ENCODE measurements at regions not wholly inside any gene's neighbourhood (a gene's known extent, or its start where the extent isn't known, plus 50 kb on each side); places are given as distances from the start of the nearest gene placed in this dataset.

GRCh38 chr2:66984864-66985263 lies 412.3 kb upstream of the ETAA1 start:
- TF ChIP-seq CTCF (IDR thresholded peaks at IDR 0.05): no peak
- H3K9me3 Mint-ChIP-seq: no peaks in the 10 kb centered on the region
- peaks cover 5% of the 10 kb centered on the region for H3K27me3 Mint-ChIP-seq (ENCODE audit: low read depth, poor library complexity)
- H3K36me3 Mint-ChIP-seq (ENCODE audit: low read depth): peaks cover 2% of the 10 kb centered on the region
- DNase-seq: no peak
- no peak overlapping the region for H3K27ac Mint-ChIP-seq
- no peak overlapping the region for H3K4me3 Mint-ChIP-seq
- no peaks in the 10 kb centered on the region for H3K4me1 Mint-ChIP-seq

GRCh38 chr2:66985906-66986305 lies 411.2 kb upstream of the ETAA1 start:
- H3K4me1 Mint-ChIP-seq: no peaks in the 10 kb centered on the region
- H3K9me3 Mint-ChIP-seq: no peaks in the 10 kb centered on the region
- no peaks in the 10 kb centered on the region for H3K36me3 Mint-ChIP-seq (ENCODE audit: low read depth)
- DNase-seq: no peak
- H3K27ac Mint-ChIP-seq: no peak overlapping the region
- H3K27me3 Mint-ChIP-seq (ENCODE audit: low read depth, poor library complexity): peaks cover 3% of the 10 kb centered on the region
- TF ChIP-seq CTCF (IDR thresholded peaks at IDR 0.05): no peak
- H3K4me3 Mint-ChIP-seq: no peak overlapping the region

GRCh38 chr2:66987733-66988132 lies 409.4 kb upstream of the ETAA1 start:
- no peak for DNase-seq
- H3K9me3 Mint-ChIP-seq: no peaks in the 10 kb centered on the region
- H3K4me1 Mint-ChIP-seq: no peaks in the 10 kb centered on the region
- H3K36me3 Mint-ChIP-seq (ENCODE audit: low read depth): no peaks in the 10 kb centered on the region
- TF ChIP-seq CTCF (IDR thresholded peaks at IDR 0.05): no peak
- peaks cover 3% of the 10 kb centered on the region for H3K27me3 Mint-ChIP-seq (ENCODE audit: low read depth, poor library complexity)
- H3K27ac Mint-ChIP-seq: no peak overlapping the region
- H3K4me3 Mint-ChIP-seq: no peak overlapping the region

- Mint-ChIP-seq H3K27ac (no peak overlapping the region), H3K27me3 (ENCODE audit: low read depth, poor library complexity) (peaks cover 3% of the 10 kb centered on the region)
Observed at GRCh38 chr2:66994654-66995053, 402.5 kb upstream of the ETAA1 start.

GRCh38 chr2:66995636-66996035 lies 401.5 kb upstream of the ETAA1 start:
- Mint-ChIP-seq H3K9me3 (no peaks in the 10 kb centered on the region), H3K4me1 (no peaks in the 10 kb centered on the region), H3K27me3 (ENCODE audit: low read depth, poor library complexity) (peaks cover 3% of the 10 kb centered on the region), H3K4me3 (no peak overlapping the region), H3K27ac (no peak overlapping the region), H3K36me3 (ENCODE audit: low read depth) (no peaks in the 10 kb centered on the region)
- DNase-seq: no peak
- no peak for TF ChIP-seq CTCF (IDR thresholded peaks at IDR 0.05)

More at GRCh38 chr2:66994654-66995053, 402.5 kb upstream of the ETAA1 start:
- no peak for DNase-seq
- H3K4me3 Mint-ChIP-seq: no peak overlapping the region
- H3K36me3 Mint-ChIP-seq (ENCODE audit: low read depth): no peaks in the 10 kb centered on the region
- no peaks in the 10 kb centered on the region for H3K9me3 Mint-ChIP-seq
- H3K4me1 Mint-ChIP-seq: no peaks in the 10 kb centered on the region
- no peak for TF ChIP-seq CTCF (IDR thresholded peaks at IDR 0.05)

GRCh38 chr2:67002618-67003371 lies 394.3 kb upstream of the ETAA1 start:
- peak; percentile 16 for TF ChIP-seq CTCF (IDR thresholded peaks at IDR 0.05)
- H3K4me1 Mint-ChIP-seq: peaks cover 1% of the 10 kb centered on the region
- H3K27me3 Mint-ChIP-seq (ENCODE audit: low read depth, poor library complexity): no peaks in the 10 kb centered on the region
- H3K4me3 Mint-ChIP-seq: no peak overlapping the region
- no peak for DNase-seq
- no peaks in the 10 kb centered on the region for H3K9me3 Mint-ChIP-seq
- no peaks in the 10 kb centered on the region for H3K36me3 Mint-ChIP-seq (ENCODE audit: low read depth)
- no peak overlapping the region for H3K27ac Mint-ChIP-seq

Data from nephron progenitor cell (in vitro differentiated cells).